ENCODE measurements at regions not wholly inside any gene's neighbourhood (a gene's known extent, or its start where the extent isn't known, plus 50 kb on each side); places are given as distances from the start of the nearest gene placed in this dataset.

DNA sequence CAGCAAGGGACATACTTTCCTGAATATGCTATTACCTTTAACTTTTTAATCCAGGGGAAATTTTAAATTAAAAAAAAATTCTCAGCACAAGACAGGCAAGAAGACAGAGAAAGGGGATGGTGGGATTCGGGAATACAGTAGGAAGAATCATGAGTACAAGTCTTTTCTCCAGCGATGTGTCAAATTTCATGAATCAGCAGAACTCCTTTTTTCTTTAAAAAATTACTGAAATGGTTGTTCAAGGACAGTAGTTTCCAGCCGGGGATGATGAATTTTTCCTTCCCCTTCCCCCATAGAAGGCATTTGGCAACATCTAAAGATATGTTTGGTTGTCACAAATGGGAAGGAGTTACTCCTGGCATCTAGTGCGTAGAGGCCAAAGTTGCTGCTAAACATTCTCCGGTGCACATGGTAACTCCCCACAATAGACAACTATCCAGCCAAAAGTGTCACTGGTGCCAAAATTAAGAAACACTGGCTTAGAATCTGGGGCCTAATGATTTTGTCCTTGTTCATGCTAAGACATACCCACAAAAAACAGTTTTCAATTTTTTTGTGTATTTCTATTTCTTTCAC is 450.2 kb downstream of the CBLN4 start:
- Histone ChIP-seq H4K20me1 (ENCODE audit: control insufficient read depth, insufficient read depth, insufficient read length) (no peaks in the 10 kb centered on the region), H3K14ac (ENCODE audit: insufficient read depth, low read length) (no peak overlapping the region), H3K4me2 (ENCODE audit: insufficient read depth, insufficient read length, low read length) (no peak overlapping the region), H3K27ac (ENCODE audit: insufficient read length, low read depth, low read length) (no peak overlapping the region), H4K5ac (ENCODE audit: insufficient read length, low read depth, low read length) (no peak overlapping the region), H2AK5ac (ENCODE audit: insufficient read length, low read length) (no peak overlapping the region), H4K8ac (replicated peaks; ENCODE audit: insufficient read length, low read depth, low read length) (no peak overlapping the region), H3K9ac (ENCODE audit: extremely low read depth, insufficient read length, low read length) (no peak overlapping the region), H3K23me2 (ENCODE audit: insufficient read length, low read depth, low read length, poor library complexity, severe bottlenecking) (no peaks in the 10 kb centered on the region), H3K18ac (ENCODE audit: insufficient read length, low read depth, low read length) (no peak overlapping the region), H2BK120ac (ENCODE audit: low read depth, low read length, poor library complexity, severe bottlenecking) (no peak overlapping the region), H4K91ac (ENCODE audit: insufficient read length, low read depth, low read length) (no peak overlapping the region), H3K56ac (ENCODE audit: insufficient read length, low read depth, low read length) (no peak overlapping the region), H2AFZ (ENCODE audit: low read length) (no peak overlapping the region), H3K23ac (ENCODE audit: insufficient read length, low read depth, low read length) (no peak overlapping the region), H2BK5ac (ENCODE audit: insufficient read length, low read length) (no peak overlapping the region), H2BK12ac (ENCODE audit: insufficient read length, low read depth, low read length) (no peak overlapping the region), H2BK15ac (ENCODE audit: low read depth, low read length) (no peak overlapping the region), H2BK20ac (ENCODE audit: low read depth, low read length, poor library complexity, severe bottlenecking) (no peak overlapping the region), H3K79me2 (ENCODE audit: insufficient read depth, low read length) (no peaks in the 10 kb centered on the region), H3K79me1 (ENCODE audit: insufficient read depth, low read depth, low read length, poor library complexity, severe bottlenecking) (no peaks in the 10 kb centered on the region), H3K4ac (ENCODE audit: low read depth, low read length) (no peak overlapping the region), H3K27me3 (ENCODE audit: insufficient read depth, low read length) (no peaks in the 10 kb centered on the region), H3T11ph (ENCODE audit: low read length) (no peak overlapping the region), H3K9me3 (ENCODE audit: control insufficient read depth, low read depth, low read length) (no peaks in the 10 kb centered on the region), H3K4me1 (ENCODE audit: insufficient read depth, low read length) (no peaks in the 10 kb centered on the region)
- Mint-ChIP-seq H3K27ac (no peak overlapping the region), H3K9me3 (peaks cover 15% of the 10 kb centered on the region in 2 experiments), H3K36me3 (ENCODE audit: insufficient read depth in 1 of 3, low read depth in 3 of 3) (peaks cover 0 to 13% (median 4%) of the 10 kb centered on the region in 3 experiments; a peak in 5 of 7 replicates), H3K4me1 (no peaks in the 10 kb centered on the region), H3K4me3 (no peak overlapping the region), H3K27me3 (ENCODE audit: low read depth) (no peaks in the 10 kb centered on the region)
- TF ChIP-seq, protein P1, sequence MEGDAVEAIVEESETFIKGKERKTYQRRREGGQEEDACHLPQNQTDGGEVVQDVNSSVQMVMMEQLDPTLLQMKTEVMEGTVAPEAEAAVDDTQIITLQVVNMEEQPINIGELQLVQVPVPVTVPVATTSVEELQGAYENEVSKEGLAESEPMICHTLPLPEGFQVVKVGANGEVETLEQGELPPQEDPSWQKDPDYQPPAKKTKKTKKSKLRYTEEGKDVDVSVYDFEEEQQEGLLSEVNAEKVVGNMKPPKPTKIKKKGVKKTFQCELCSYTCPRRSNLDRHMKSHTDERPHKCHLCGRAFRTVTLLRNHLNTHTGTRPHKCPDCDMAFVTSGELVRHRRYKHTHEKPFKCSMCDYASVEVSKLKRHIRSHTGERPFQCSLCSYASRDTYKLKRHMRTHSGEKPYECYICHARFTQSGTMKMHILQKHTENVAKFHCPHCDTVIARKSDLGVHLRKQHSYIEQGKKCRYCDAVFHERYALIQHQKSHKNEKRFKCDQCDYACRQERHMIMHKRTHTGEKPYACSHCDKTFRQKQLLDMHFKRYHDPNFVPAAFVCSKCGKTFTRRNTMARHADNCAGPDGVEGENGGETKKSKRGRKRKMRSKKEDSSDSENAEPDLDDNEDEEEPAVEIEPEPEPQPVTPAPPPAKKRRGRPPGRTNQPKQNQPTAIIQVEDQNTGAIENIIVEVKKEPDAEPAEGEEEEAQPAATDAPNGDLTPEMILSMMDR (conservative IDR thresholded peaks at IDR 0.05), result no peak
- WGBS (ENCODE audit: extremely low coverage, insufficient read length, low lambda C conversion rate), result no CpG with 5 or more reads among the region's 5 CpGs
- DNase-seq, result no peak

Data from H9 (cell line).